K562 (cell line): ENCODE measurements at regions not wholly inside any gene's neighbourhood (a gene's known extent, or its start where the extent isn't known, plus 50 kb on each side); places are given as distances from the start of the nearest gene placed in this dataset.

Experiments used
- ATAC-seq: fragments of 200-7000 bp; cut with Tn5 transposase; 3 replicates; pipeline ENCODE4 v1.9.1; 2020; ENCODE audit warnings: moderate library complexity
- BruUV-seq: library from RNA; stranded (reverse); fragments of 400-500 nt; replicated peaks from 2 replicates; lab custom pipeline; 2021; lab: Mats Ljungman, UMichigan
- CTCF ChIA-PET: fragments of 300-600 bp; formaldehyde crosslinking; extraction: SDS; loops from one replicate; lab custom pipeline; 2021; ENCODE audit warnings: low intra/inter-chr PET ratio; lab: Yijun Ruan, JAX
- POLR2A ChIA-PET: fragments of 300-600, 350-650 bp; sonication (Branson Sonifier 250); formaldehyde crosslinking; extraction: SDS; loops from one replicate; lab custom pipeline; 2021; ENCODE audit warnings: antibody characterized with exemption, inconsistent platforms; lab: Yijun Ruan, JAX
- DNase-seq, 4 experiments: peaks; one replicate each; pipeline versions ENCODE4 v3.0.0 to v3.0.0-alpha.2; 2011 to 2018; ENCODE audit warnings: low spot score in 3 of 4, mixed read lengths in 3 of 4; ENCODE audit errors: extremely low read depth in 1 of 4
- FAIRE-seq: peaks from 2 replicates; lab custom pipeline; 2011; peaks lifted over from hg19 to GRCh38; lab: Jason Lieb, UNC
- H2AFZ ChIP-seq: 2 replicates; pipeline ENCODE4 v1.6.0; 2011; ENCODE audit warnings: low read depth, low read length, control low read depth, inconsistent platforms
- H3K27ac ChIP-seq: fragments of 200-600 bp; 3 replicates; pipeline ENCODE4 v1.8.0; 2011; ENCODE audit warnings: low read depth, mild to moderate bottlenecking, control low read depth, inconsistent platforms, low read length, moderate library complexity, mixed read lengths; ENCODE audit errors: extremely low read depth
- H3K27me3 ChIP-seq, 2 experiments: fragments of 300-600 bp in 1 of 2; 2 replicates in 1 of 2; 3 replicates in 1 of 2; pipeline versions ENCODE4 v1.6.0 to v1.8.0; 2011; ENCODE audit warnings: inconsistent platforms in 2 of 2, low read length in 2 of 2, mild to moderate bottlenecking in 1 of 2, mixed read lengths in 1 of 2, moderate library complexity in 1 of 2; ENCODE audit not compliant: control insufficient read depth in 2 of 2, insufficient read depth in 2 of 2
- H3K36me3 ChIP-seq: fragments of 300-600 bp; 3 replicates; pipeline ENCODE4 v1.8.0; 2011; ENCODE audit warnings: mild to moderate bottlenecking, low read length, inconsistent platforms; ENCODE audit not compliant: control insufficient read depth, insufficient read depth
- H3K4me1 ChIP-seq, 2 experiments: fragments of 200-600 bp in 1 of 2; replicated peaks in 1 of 2; 2 replicates in 1 of 2; 3 replicates in 1 of 2; pipeline versions ENCODE4 v1.5.1 to v1.8.0; 2011; ENCODE audit warnings: inconsistent platforms in 2 of 2, low read length in 2 of 2, mild to moderate bottlenecking in 1 of 2, mixed read lengths in 1 of 2, moderate library complexity in 1 of 2; ENCODE audit not compliant: control insufficient read depth in 2 of 2, insufficient read depth in 2 of 2
- H3K4me2 ChIP-seq: 2 replicates; pipeline ENCODE4 v1.6.1; 2011; ENCODE audit warnings: low read length, control low read depth, inconsistent platforms, mixed read lengths; ENCODE audit not compliant: insufficient read depth
- H3K4me3 ChIP-seq: fragments of 200-600 bp; sonication (generic), shearing (Covaris generic); 2 replicates; pipeline ENCODE4 v1.5.1; 2016; ENCODE audit warnings: control low read depth, inconsistent platforms
- H3K79me2 ChIP-seq: fragments of 200-600 bp; 3 replicates; pipeline ENCODE4 v1.8.0; 2011; ENCODE audit warnings: low read length, inconsistent platforms; ENCODE audit not compliant: control insufficient read depth, insufficient read depth
- H3K9ac ChIP-seq, 2 experiments: 2 replicates each; pipeline versions ENCODE4 v1.6.0 to v1.6.1; 2011; ENCODE audit warnings: low read depth in 2 of 2, low read length in 2 of 2, control low read depth in 1 of 2, inconsistent platforms in 1 of 2, mild to moderate bottlenecking in 1 of 2, mixed read lengths in 1 of 2; ENCODE audit not compliant: insufficient read depth in 1 of 2
- H3K9me1 ChIP-seq: one replicate; pipeline ENCODE4 v1.6.0; 2011; ENCODE audit warnings: inconsistent platforms, mild to moderate bottlenecking, low read length, moderate library complexity; ENCODE audit not compliant: control insufficient read depth, insufficient read depth
- H3K9me3 ChIP-seq: replicated peaks from 2 replicates; pipeline ENCODE4 v1.5.1; 2011; ENCODE audit warnings: low read depth, low read length, inconsistent platforms; ENCODE audit not compliant: control insufficient read depth, insufficient read depth
- H4K20me1 ChIP-seq: replicated peaks from 2 replicates; pipeline ENCODE4 v1.6.1; 2011; ENCODE audit warnings: low read length, inconsistent platforms, mixed read lengths; ENCODE audit not compliant: control insufficient read depth, insufficient read depth
- CBFA2T3 ChIP-seq: fragments of 450-650 bp; IDR thresholded peaks from 2 replicates; pipeline ENCODE4 v1.6.1; 2017
- EP400 ChIP-seq: fragments of 450-650 bp; IDR thresholded peaks from 2 replicates; pipeline ENCODE4 v1.6.1; 2017; ENCODE audit warnings: antibody characterized with exemption, mild to moderate bottlenecking, moderate library complexity
- ERF ChIP-seq: fragments of 450-650 bp; formaldehyde crosslinking; IDR thresholded peaks from 2 replicates; pipeline ENCODE4 v1.4.0; 2020; ENCODE audit warnings: mild to moderate bottlenecking, mixed read lengths
- HNRNPH1 ChIP-seq: fragments of 200-400 bp; formaldehyde crosslinking; optimal IDR thresholded peaks from 2 replicates; pipeline ENCODE3; 2017; ENCODE audit warnings: low read depth, mild to moderate bottlenecking, low read length, moderate library complexity
- NR2C1 ChIP-seq, 2 experiments: fragments of 450-650 bp; IDR thresholded peaks; 2 replicates each; pipeline ENCODE4 v1.6.1; 2017; ENCODE audit warnings: mild to moderate bottlenecking in 2 of 2, antibody characterized with exemption in 1 of 2, inconsistent platforms in 1 of 2, missing compliant biosample characterization in 1 of 2, missing genetic modification characterization in 1 of 2
- RFX1 ChIP-seq: fragments of 450-650 bp; IDR thresholded peaks from 2 replicates; pipeline ENCODE4 v1.6.1; 2016; ENCODE audit warnings: mild to moderate bottlenecking, moderate library complexity
- SREBF1 ChIP-seq: fragments of 150-350 bp; IDR thresholded peaks from 2 replicates; pipeline ENCODE4 v1.6.1; 2014; ENCODE audit warnings: antibody characterized with exemption, low read depth, low read length, borderline replicate concordance
- TSC22D4 ChIP-seq: fragments of 450-650 bp; IDR thresholded peaks from 2 replicates; pipeline ENCODE4 v1.6.1; 2016; ENCODE audit warnings: missing genetic modification characterization, missing biosample characterization, control low read depth
- ZFP36 ChIP-seq: fragments of 150-350 bp; IDR thresholded peaks from 2 replicates; pipeline ENCODE4 v1.6.1; 2018; ENCODE audit warnings: low read length, low read depth; ENCODE audit not compliant: partially characterized antibody
- ZNF134 ChIP-seq: fragments of 250-450 bp; sonication (Bioruptor Pico); conservative IDR thresholded peaks from 2 replicates; pipeline ENCODE4 v1.4.0; 2020
- ZNF316 ChIP-seq: fragments of 450-650 bp; IDR thresholded peaks from 2 replicates; pipeline ENCODE4 v1.6.1; 2016
- ZNF354B ChIP-seq: fragments of 250-450 bp; sonication (Bioruptor Pico); IDR thresholded peaks from 2 replicates; pipeline ENCODE4 v1.4.0; 2020
- ZNF551 ChIP-seq: fragments of 250-450 bp; sonication (Bioruptor Pico); IDR thresholded peaks from 2 replicates; pipeline ENCODE4 v1.5.0; 2021; ENCODE audit warnings: mild to moderate bottlenecking, moderate library complexity
- ZNF584 ChIP-seq: fragments of 200-800 bp; sonication (Bioruptor generic); IDR thresholded peaks from 2 replicates; pipeline ENCODE4 v1.6.1; 2016; ENCODE audit warnings: low read depth, mild to moderate bottlenecking, missing genetic modification characterization, missing compliant biosample characterization
- WGBS: fragments of 100-300 bp; shearing (Covaris generic); methylation state at CpG from one replicate; pipeline ENCODE4 v1.1.6; 2016; ENCODE audit warnings: low coverage, mixed read lengths; ENCODE audit not compliant: insufficient coverage; ENCODE audit errors: missing lambda C conversion rate; 5-methylcytosine and 5-hydroxymethylcytosine counted together
- in situ Hi-C: fragments of 300-500 bp; cut with MboI; formaldehyde crosslinking; loops from 4 replicates; pipeline ENCODE4 v1.15.0; 2018; ENCODE audit warnings: inconsistent platforms, mixed read lengths
- intact Hi-C: fragments of 100-400 bp; cut with micrococcal nuclease; formaldehyde crosslinking; loops from 2 replicates; pipeline ENCODE4 v1.14.2; 2022
- TF ChIP-seq, protein P1 (sequence below): IDR thresholded peaks from 3 replicates; pipeline ENCODE4 v1.6.1; 2011; ENCODE audit warnings: borderline replicate concordance, mild to moderate bottlenecking, moderate library complexity; ENCODE audit not compliant: insufficient read length; ENCODE audit errors: extremely low read depth

DNA sequence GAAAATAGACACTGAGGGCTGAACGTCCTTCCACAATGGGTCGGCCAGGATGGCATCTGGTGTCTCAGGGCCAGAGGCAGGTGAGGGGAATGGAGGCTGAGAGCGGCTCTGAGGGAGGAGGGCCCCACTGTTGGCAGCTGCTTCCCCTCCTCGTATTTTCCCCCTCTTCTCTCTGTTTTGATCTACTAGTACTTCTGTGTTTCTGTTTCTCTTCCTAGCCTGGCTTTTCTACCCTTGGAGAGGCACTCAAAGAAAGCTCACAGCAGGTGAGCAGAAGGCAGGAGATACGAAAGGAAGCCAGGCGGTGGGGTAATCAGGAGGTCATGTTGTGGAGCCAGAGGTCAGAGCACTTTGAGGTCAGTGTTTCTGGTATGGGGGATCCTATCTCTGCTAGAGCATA, 151.8 kb upstream of the GATB start:
- H3K27ac ChIP-seq: no peak overlapping the region
- H4K20me1 ChIP-seq: no peaks in the 10 kb centered on the region
- ChIA-PET POLR2A (no interaction called here), CTCF (no interaction called here)
- in situ Hi-C loops (no loop called here), intact Hi-C loops (no loop called here)
- peaks cover 0 to 17% of the 10 kb centered on the region in 2 experiments; a peak in 2 of 5 replicates for H3K27me3 ChIP-seq
- BruUV-seq: no TSS peak
- FAIRE-seq (no peak), DNase-seq (no peak), ATAC-seq (no peak)
- H2AFZ ChIP-seq: no peak overlapping the region
- WGBS: 0% methylated on average over 6 of the region's 6 CpGs
- no peak overlapping the region for H3K9ac ChIP-seq
- H3K4me2 ChIP-seq: no peak overlapping the region
- no peak overlapping the region for H3K4me3 ChIP-seq
- H3K9me1 ChIP-seq: no peaks in the 10 kb centered on the region
- H3K4me1 ChIP-seq: no peaks in the 10 kb centered on the region
- no peaks in the 10 kb centered on the region for H3K9me3 ChIP-seq
- TF ChIP-seq CBFA2T3 (peak; percentile 10; the same call in 1 of the 2 replicates), ZNF354B (CRISPR knock-in tag) (no peak)
- TF ChIP-seq, all 486 proteins: peak for 1
- H3K36me3 ChIP-seq: no peaks in the 10 kb centered on the region
- no peaks in the 10 kb centered on the region for H3K79me2 ChIP-seq

DNA sequence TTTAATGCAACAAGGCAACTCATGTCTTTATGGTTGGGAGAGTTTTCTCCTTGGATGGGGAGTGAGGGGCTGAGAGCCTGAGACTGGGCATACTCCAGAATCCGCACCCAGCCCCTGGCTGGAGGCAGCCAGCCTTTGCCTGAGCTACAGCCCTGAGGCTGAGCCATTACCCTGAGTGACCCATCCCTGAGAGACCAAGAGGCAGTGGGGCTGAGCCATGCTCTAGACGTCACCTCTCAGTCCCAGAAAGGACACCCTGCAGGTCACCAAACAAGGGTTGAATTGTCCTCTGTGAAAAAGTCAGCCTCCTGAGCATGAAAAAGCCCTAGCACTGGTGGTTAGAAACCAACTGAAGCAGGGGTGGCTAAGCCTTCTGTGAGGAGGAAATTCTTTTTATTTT, 151.2 kb upstream of the GATB start:
- no peak overlapping the region for H3K4me3 ChIP-seq
- intact Hi-C loops: no loop called here
- no peaks in the 10 kb centered on the region for H3K9me3 ChIP-seq
- CTCF ChIA-PET: no interaction called here
- H3K36me3 ChIP-seq: no peaks in the 10 kb centered on the region
- no peaks in the 10 kb centered on the region for H3K79me2 ChIP-seq
- H3K27me3 ChIP-seq: peaks cover 0 to 17% of the 10 kb centered on the region in 2 experiments; a peak in 2 of 5 replicates
- DNase-seq (no peak), FAIRE-seq (no peak), ATAC-seq (no peak)
- H3K9ac ChIP-seq: no peak overlapping the region
- no peaks in the 10 kb centered on the region for H3K4me1 ChIP-seq
- H3K9me1 ChIP-seq: no peaks in the 10 kb centered on the region
- no peaks in the 10 kb centered on the region for H4K20me1 ChIP-seq
- no TSS peak for BruUV-seq
- POLR2A ChIA-PET: no interaction called here
- H2AFZ ChIP-seq: no peak overlapping the region
- H3K27ac ChIP-seq: no peak overlapping the region
- H3K4me2 ChIP-seq: no peak overlapping the region
- no peak for TF ChIP-seq SREBF1
- no peak for TF ChIP-seq ERF (CRISPR knock-in tag)
- TF ChIP-seq ZNF584 (CRISPR knock-in tag): no peak
- no peak for TF ChIP-seq ZNF551
- no peak for TF ChIP-seq HNRNPH1
- TF ChIP-seq ZFP36: no peak
- TF ChIP-seq TSC22D4 (tag): no peak
- TF ChIP-seq EP400: no peak
- TF ChIP-seq ZNF316: no peak
- TF ChIP-seq RFX1: no peak
- TF ChIP-seq NR2C1 (IDR thresholded peaks at IDR 0.05): no peak
- TF ChIP-seq NR2C1 (tag; IDR thresholded peaks at IDR 0.05): no peak
- no peak for TF ChIP-seq ZNF134 (CRISPR knock-in tag)
- TF ChIP-seq, protein P1, sequence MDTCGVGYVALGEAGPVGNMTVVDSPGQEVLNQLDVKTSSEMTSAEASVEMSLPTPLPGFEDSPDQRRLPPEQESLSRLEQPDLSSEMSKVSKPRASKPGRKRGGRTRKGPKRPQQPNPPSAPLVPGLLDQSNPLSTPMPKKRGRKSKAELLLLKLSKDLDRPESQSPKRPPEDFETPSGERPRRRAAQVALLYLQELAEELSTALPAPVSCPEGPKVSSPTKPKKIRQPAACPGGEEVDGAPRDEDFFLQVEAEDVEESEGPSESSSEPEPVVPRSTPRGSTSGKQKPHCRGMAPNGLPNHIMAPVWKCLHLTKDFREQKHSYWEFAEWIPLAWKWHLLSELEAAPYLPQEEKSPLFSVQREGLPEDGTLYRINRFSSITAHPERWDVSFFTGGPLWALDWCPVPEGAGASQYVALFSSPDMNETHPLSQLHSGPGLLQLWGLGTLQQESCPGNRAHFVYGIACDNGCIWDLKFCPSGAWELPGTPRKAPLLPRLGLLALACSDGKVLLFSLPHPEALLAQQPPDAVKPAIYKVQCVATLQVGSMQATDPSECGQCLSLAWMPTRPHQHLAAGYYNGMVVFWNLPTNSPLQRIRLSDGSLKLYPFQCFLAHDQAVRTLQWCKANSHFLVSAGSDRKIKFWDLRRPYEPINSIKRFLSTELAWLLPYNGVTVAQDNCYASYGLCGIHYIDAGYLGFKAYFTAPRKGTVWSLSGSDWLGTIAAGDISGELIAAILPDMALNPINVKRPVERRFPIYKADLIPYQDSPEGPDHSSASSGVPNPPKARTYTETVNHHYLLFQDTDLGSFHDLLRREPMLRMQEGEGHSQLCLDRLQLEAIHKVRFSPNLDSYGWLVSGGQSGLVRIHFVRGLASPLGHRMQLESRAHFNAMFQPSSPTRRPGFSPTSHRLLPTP: no peak
- WGBS: 0% methylated on average over 2 of the region's 2 CpGs
- in situ Hi-C loops: no loop called here
